ENCODE measurements at regions not wholly inside any gene's neighbourhood (a gene's known extent, or its start where the extent isn't known, plus 50 kb on each side); places are given as distances from the start of the nearest gene placed in this dataset.
"Not testable (repeated sequence)": the region's sequence is repeated elsewhere in the genome, so short reads cannot be mapped to it uniquely, and the experiment has no call there.

DNA sequence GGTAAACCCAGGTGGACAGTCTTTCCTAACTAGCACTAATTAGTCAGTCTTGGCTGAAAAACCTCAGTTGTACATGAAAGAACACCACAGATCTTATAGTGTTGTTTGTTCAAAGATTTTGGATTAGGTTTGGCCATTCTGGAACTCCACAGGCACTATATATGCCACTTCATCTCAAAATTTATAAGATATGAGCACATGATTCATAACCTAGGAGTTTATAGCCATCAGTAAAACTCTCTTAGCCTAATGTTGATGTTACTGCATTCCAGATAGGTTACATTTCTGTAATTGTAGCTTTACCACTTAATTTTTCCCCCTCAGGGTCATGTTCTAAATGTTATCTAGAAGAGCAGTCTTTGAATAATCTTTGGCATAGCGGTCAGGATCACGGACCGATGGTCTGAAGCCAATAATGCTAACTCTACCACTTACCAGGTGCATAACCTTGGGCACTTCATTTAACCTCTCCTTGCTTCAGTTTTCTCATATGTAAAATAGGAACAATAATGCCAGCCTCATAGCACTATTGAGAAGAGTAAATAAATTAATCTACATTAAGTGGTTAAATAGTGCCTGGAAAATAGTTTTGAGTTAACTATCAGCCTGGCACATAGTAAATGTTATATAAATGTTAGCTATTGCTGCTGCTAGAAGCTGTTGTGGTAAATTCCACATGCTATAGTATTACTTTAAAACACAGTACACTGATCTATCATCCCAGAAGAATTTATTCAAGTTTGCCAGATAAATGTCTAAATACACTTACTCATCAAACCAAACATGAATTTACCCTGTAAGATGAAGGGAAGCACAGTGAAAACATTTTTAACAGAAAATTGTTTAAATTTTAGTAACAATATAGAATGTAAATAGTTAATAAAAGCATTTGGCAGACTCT, 743.9 kb downstream of the NR2F1-AS1 start:
- DNase-seq (no peak), FAIRE-seq (no peak)
- H3K4me3 ChIP-seq (ENCODE audit: low read length in 3 of 3) = no peak overlapping the region
- no peaks in the 10 kb centered on the region for H3K4me1 ChIP-seq (ENCODE audit: control insufficient read depth in 2 of 3, insufficient read depth in 2 of 3, low read depth in 1 of 3, low read length in 3 of 3)
- H3K27me3 ChIP-seq (ENCODE audit: control insufficient read depth, insufficient read depth, low read length) = no peaks in the 10 kb centered on the region
- TF ChIP-seq, protein P1, sequence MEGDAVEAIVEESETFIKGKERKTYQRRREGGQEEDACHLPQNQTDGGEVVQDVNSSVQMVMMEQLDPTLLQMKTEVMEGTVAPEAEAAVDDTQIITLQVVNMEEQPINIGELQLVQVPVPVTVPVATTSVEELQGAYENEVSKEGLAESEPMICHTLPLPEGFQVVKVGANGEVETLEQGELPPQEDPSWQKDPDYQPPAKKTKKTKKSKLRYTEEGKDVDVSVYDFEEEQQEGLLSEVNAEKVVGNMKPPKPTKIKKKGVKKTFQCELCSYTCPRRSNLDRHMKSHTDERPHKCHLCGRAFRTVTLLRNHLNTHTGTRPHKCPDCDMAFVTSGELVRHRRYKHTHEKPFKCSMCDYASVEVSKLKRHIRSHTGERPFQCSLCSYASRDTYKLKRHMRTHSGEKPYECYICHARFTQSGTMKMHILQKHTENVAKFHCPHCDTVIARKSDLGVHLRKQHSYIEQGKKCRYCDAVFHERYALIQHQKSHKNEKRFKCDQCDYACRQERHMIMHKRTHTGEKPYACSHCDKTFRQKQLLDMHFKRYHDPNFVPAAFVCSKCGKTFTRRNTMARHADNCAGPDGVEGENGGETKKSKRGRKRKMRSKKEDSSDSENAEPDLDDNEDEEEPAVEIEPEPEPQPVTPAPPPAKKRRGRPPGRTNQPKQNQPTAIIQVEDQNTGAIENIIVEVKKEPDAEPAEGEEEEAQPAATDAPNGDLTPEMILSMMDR (IDR thresholded peaks at IDR 0.05; ENCODE audit: borderline replicate concordance, extremely low read depth, insufficient read depth) = no peak
- no peak overlapping the region for H3K27ac ChIP-seq (ENCODE audit: low read depth in 2 of 2, low read length in 2 of 2)
- no peaks in the 10 kb centered on the region for H3K36me3 ChIP-seq (ENCODE audit: control insufficient read depth in 2 of 3, insufficient read depth in 3 of 3, low read length in 3 of 3)
- no peaks in the 10 kb centered on the region for H3K9me3 ChIP-seq (ENCODE audit: control insufficient read depth in 2 of 3, insufficient read depth in 1 of 3, low read length in 3 of 3)
- intact Hi-C loops (cut with DNase I) = no loop called here
- H3K9ac ChIP-seq (ENCODE audit: low read length in 3 of 3) = no peak overlapping the region

DNA sequence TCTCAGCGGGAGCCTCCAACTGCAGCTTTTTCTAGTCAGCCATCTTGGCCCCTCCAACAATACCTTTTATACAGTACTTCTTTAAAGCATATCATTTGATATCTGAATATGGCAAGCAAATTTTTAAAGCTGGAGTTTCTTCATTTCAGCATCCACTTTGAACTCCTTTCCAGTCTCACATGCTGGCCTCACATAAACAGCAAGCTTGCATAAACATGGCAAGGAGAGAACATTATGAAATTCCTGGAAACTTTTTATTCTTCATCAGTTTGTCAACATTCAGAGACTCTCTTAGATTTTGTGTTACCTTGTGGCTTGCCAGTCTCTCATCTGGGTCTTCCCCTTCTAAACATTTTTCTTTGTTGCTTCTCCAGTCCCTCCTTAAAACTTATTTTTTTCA, 745.3 kb downstream of the NR2F1-AS1 start:
- DNase-seq (no peak), FAIRE-seq (no peak)
- Histone ChIP-seq H3K4me3 (ENCODE audit: low read length in 3 of 3) (no peak overlapping the region), H3K4me1 (ENCODE audit: control insufficient read depth in 2 of 3, insufficient read depth in 2 of 3, low read depth in 1 of 3, low read length in 3 of 3) (no peaks in the 10 kb centered on the region), H3K27me3 (ENCODE audit: control insufficient read depth, insufficient read depth, low read length) (no peaks in the 10 kb centered on the region), H3K27ac (ENCODE audit: low read depth in 2 of 2, low read length in 2 of 2) (no peak overlapping the region), H3K9ac (ENCODE audit: low read length in 3 of 3) (no peak overlapping the region), H3K36me3 (ENCODE audit: control insufficient read depth in 2 of 3, insufficient read depth in 3 of 3, low read length in 3 of 3) (no peaks in the 10 kb centered on the region), H3K9me3 (ENCODE audit: control insufficient read depth in 2 of 3, insufficient read depth in 1 of 3, low read length in 3 of 3) (no peaks in the 10 kb centered on the region)
- intact Hi-C loops (cut with DNase I) = no loop called here
- TF ChIP-seq, protein P1 (IDR thresholded peaks at IDR 0.05; ENCODE audit: borderline replicate concordance, extremely low read depth, insufficient read depth) = no peak

DNA sequence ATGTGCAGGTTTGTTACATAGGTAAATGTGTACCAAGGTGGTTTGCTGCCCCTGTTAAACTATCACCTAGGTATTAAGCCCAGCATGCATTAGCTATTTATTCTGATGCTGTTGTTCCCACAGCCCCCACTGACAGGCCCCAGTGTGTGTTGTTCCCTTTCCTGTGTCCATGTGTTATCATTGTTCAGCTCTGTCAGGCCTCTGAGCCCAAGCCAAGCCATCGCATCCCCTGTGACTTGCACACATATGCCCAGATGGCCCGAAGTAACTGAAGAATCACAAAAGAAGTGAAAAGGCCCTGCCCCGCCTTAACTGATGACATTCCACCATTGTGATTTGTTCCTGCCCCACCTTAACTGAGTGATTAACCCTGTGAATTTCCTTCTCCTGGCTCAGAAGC, 757.5 kb downstream of the NR2F1-AS1 start:
- H3K27ac ChIP-seq (ENCODE audit: low read depth in 2 of 2, low read length in 2 of 2); H3K9me3 ChIP-seq (ENCODE audit: control insufficient read depth in 2 of 3, insufficient read depth in 1 of 3, low read length in 3 of 3); FAIRE-seq; H3K27me3 ChIP-seq (ENCODE audit: control insufficient read depth, insufficient read depth, low read length); H3K36me3 ChIP-seq (ENCODE audit: control insufficient read depth in 2 of 3, insufficient read depth in 3 of 3, low read length in 3 of 3); H3K9ac ChIP-seq (ENCODE audit: low read length in 3 of 3); DNase-seq; H3K4me1 ChIP-seq (ENCODE audit: control insufficient read depth in 2 of 3, insufficient read depth in 2 of 3, low read depth in 1 of 3, low read length in 3 of 3); intact Hi-C loops (cut with DNase I); H3K4me3 ChIP-seq (ENCODE audit: low read length in 3 of 3): not testable (repeated sequence)

DNA sequence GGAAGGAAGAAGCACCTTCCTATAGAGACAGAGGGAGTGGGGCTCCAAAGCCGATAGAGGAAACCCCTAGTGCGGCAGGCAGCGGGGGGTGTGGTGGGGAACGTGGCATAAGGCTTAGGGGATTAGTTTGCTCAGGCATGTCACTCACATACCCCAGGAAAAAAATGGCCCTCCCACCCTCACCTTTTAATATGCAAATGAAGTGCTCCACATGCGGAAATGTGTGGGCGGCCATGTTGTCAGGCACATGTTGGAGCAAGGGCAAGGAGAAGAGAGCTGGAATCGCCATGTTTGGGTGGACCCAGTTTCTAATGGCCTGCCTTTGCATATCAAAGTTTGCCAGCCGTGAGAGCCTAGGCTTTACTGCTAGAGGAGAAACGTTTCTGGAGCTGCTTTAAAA, 758.8 kb downstream of the NR2F1-AS1 start:
- Histone ChIP-seq H3K4me1 (ENCODE audit: control insufficient read depth in 2 of 3, insufficient read depth in 2 of 3, low read depth in 1 of 3, low read length in 3 of 3) (no peaks in the 10 kb centered on the region), H3K27ac (ENCODE audit: low read depth in 2 of 2, low read length in 2 of 2) (no peak overlapping the region), H3K9ac (ENCODE audit: low read length in 3 of 3) (no peak overlapping the region), H3K27me3 (ENCODE audit: control insufficient read depth, insufficient read depth, low read length) (no peaks in the 10 kb centered on the region), H3K4me3 (ENCODE audit: low read length in 3 of 3) (no peak overlapping the region), H3K36me3 (ENCODE audit: control insufficient read depth in 2 of 3, insufficient read depth in 3 of 3, low read length in 3 of 3) (no peaks in the 10 kb centered on the region), H3K9me3 (ENCODE audit: control insufficient read depth in 2 of 3, insufficient read depth in 1 of 3, low read length in 3 of 3) (no peaks in the 10 kb centered on the region)
- FAIRE-seq = no peak
- intact Hi-C loops (cut with DNase I) = no loop called here
- TF ChIP-seq, protein P1 (IDR thresholded peaks at IDR 0.05; ENCODE audit: borderline replicate concordance, extremely low read depth, insufficient read depth) = no peak
- DNase-seq = no peak
